ENCODE measurements at regions not wholly inside any gene's neighbourhood (a gene's known extent, or its start where the extent isn't known, plus 50 kb on each side); places are given as distances from the start of the nearest gene placed in this dataset.

DNA sequence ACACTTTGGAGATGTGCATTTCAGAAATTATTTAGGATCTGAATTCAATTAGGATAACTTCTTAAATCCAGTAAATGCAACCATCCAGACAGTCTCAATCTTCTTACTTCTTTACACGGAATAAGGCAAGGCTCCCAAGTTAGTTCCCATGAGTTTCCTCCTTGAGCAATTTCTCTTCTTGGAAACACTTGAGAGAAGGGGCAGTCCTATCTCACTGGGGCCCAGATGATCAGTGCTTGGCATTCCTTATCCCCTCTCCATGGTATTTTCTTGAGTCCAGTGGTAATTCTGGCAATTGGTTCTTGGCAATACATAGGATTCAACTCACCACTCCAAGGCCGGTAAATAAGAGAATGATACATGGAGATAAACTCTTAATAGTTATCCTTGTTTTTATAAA lies 87.1 kb upstream of the PTHLH start:
- no peaks in the 10 kb centered on the region for H3K36me3 ChIP-seq (replicated peaks; ENCODE audit: insufficient read depth, low read length)
- H3K27ac ChIP-seq (ENCODE audit: low read length) = no peak overlapping the region
- no peaks in the 10 kb centered on the region for H3F3A ChIP-seq (ENCODE audit: insufficient read depth, low read length)
- H3K9me2 ChIP-seq (replicated peaks; ENCODE audit: insufficient read depth, low read length) = no peaks in the 10 kb centered on the region
- H3K79me2 ChIP-seq (ENCODE audit: low read length) = no peaks in the 10 kb centered on the region
- H3K27me3 ChIP-seq (replicated peaks; ENCODE audit: insufficient read depth, low read length) = no peaks in the 10 kb centered on the region
- H4K20me1 ChIP-seq (ENCODE audit: insufficient read depth, low read length) = no peaks in the 10 kb centered on the region
- H3K9ac ChIP-seq (ENCODE audit: low read length) = no peak overlapping the region
- DNase-seq = no peak
- H3K9me3 ChIP-seq (replicated peaks; ENCODE audit: insufficient read depth, low read length) = no peaks in the 10 kb centered on the region
- H3K4me1 ChIP-seq (ENCODE audit: low read length) = no peaks in the 10 kb centered on the region
- no peak overlapping the region for H3K4me3 ChIP-seq (ENCODE audit: low read length)
- no peak for TF ChIP-seq EZH2phosphoT487 (IDR thresholded peaks at IDR 0.05; ENCODE audit: low read length)
- no peak for TF ChIP-seq EZH2 (optimal IDR thresholded peaks at IDR 0.05; ENCODE audit: low read depth, low read length)
- TF ChIP-seq, protein P1, sequence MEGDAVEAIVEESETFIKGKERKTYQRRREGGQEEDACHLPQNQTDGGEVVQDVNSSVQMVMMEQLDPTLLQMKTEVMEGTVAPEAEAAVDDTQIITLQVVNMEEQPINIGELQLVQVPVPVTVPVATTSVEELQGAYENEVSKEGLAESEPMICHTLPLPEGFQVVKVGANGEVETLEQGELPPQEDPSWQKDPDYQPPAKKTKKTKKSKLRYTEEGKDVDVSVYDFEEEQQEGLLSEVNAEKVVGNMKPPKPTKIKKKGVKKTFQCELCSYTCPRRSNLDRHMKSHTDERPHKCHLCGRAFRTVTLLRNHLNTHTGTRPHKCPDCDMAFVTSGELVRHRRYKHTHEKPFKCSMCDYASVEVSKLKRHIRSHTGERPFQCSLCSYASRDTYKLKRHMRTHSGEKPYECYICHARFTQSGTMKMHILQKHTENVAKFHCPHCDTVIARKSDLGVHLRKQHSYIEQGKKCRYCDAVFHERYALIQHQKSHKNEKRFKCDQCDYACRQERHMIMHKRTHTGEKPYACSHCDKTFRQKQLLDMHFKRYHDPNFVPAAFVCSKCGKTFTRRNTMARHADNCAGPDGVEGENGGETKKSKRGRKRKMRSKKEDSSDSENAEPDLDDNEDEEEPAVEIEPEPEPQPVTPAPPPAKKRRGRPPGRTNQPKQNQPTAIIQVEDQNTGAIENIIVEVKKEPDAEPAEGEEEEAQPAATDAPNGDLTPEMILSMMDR (IDR thresholded peaks at IDR 0.05; ENCODE audit: low read length) = no peak
- no peak overlapping the region for H3K4me2 ChIP-seq (ENCODE audit: low read depth, low read length)
- no peak overlapping the region for H2AFZ ChIP-seq (ENCODE audit: low read length)

GRCh38 chr12:28060871-28061270 lies 88.3 kb upstream of the PTHLH start:
- no peaks in the 10 kb centered on the region for H3K27me3 ChIP-seq (replicated peaks; ENCODE audit: insufficient read depth, low read length)
- H3K79me2 ChIP-seq (ENCODE audit: low read length) = no peaks in the 10 kb centered on the region
- H3K9me3 ChIP-seq (replicated peaks; ENCODE audit: insufficient read depth, low read length) = no peaks in the 10 kb centered on the region
- no peaks in the 10 kb centered on the region for H3K36me3 ChIP-seq (replicated peaks; ENCODE audit: insufficient read depth, low read length)
- no peaks in the 10 kb centered on the region for H4K20me1 ChIP-seq (ENCODE audit: insufficient read depth, low read length)
- H3K27ac ChIP-seq (ENCODE audit: low read length) = no peak overlapping the region
- no peaks in the 10 kb centered on the region for H3F3A ChIP-seq (ENCODE audit: insufficient read depth, low read length)
- no peaks in the 10 kb centered on the region for H3K4me1 ChIP-seq (ENCODE audit: low read length)
- TF ChIP-seq EZH2phosphoT487 (IDR thresholded peaks at IDR 0.05; ENCODE audit: low read length) (no peak), EZH2 (optimal IDR thresholded peaks at IDR 0.05; ENCODE audit: low read depth, low read length) (no peak)
- TF ChIP-seq, protein P1 (IDR thresholded peaks at IDR 0.05; ENCODE audit: low read length) = no peak
- no peak overlapping the region for H3K4me3 ChIP-seq (ENCODE audit: low read length)
- DNase-seq = no peak
- H2AFZ ChIP-seq (ENCODE audit: low read length) = no peak overlapping the region
- H3K9ac ChIP-seq (ENCODE audit: low read length) = no peak overlapping the region
- H3K4me2 ChIP-seq (ENCODE audit: low read depth, low read length) = no peak overlapping the region
- no peaks in the 10 kb centered on the region for H3K9me2 ChIP-seq (replicated peaks; ENCODE audit: insufficient read depth, low read length)

DNA sequence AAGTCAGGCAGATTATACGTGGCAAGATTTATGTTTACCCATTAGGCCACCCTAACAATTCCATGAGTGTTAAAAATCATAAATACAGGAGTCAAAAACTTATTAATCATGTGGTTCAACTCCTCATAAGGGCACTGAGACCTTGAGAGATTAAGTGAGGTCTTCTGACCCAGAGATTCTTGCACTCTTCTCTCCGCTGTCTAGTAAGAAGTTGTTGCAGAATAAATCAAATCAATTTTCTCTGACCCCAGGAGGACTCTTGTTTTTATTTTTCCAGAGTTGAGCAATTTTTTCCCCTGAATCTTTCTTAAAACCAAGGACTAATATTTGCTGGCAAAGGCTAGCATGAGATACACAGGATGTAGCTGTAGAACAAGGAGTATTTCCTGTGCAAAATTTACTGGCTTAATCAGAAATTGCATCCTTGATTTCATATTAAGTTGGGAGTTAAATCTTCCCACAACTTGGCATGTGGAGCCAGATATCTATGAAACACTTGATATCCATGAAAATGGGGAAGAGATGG lies 90.9 kb upstream of the PTHLH start:
- Histone ChIP-seq H2AFZ (ENCODE audit: low read length) (no peak overlapping the region), H3K27me3 (replicated peaks; ENCODE audit: insufficient read depth, low read length) (no peaks in the 10 kb centered on the region), H3K4me1 (ENCODE audit: low read length) (no peaks in the 10 kb centered on the region), H3K36me3 (replicated peaks; ENCODE audit: insufficient read depth, low read length) (no peaks in the 10 kb centered on the region), H3K9me3 (replicated peaks; ENCODE audit: insufficient read depth, low read length) (no peaks in the 10 kb centered on the region), H3K79me2 (ENCODE audit: low read length) (no peaks in the 10 kb centered on the region), H3F3A (ENCODE audit: insufficient read depth, low read length) (no peaks in the 10 kb centered on the region), H3K4me2 (ENCODE audit: low read depth, low read length) (no peak overlapping the region), H3K4me3 (ENCODE audit: low read length) (no peak overlapping the region), H3K9me2 (replicated peaks; ENCODE audit: insufficient read depth, low read length) (no peaks in the 10 kb centered on the region), H4K20me1 (ENCODE audit: insufficient read depth, low read length) (no peaks in the 10 kb centered on the region), H3K27ac (ENCODE audit: low read length) (no peak overlapping the region), H3K9ac (ENCODE audit: low read length) (no peak overlapping the region)
- no peak for DNase-seq
- TF ChIP-seq EZH2 (optimal IDR thresholded peaks at IDR 0.05; ENCODE audit: low read depth, low read length) = no peak
- TF ChIP-seq EZH2phosphoT487 (IDR thresholded peaks at IDR 0.05; ENCODE audit: low read length) = no peak
- TF ChIP-seq, protein P1 (IDR thresholded peaks at IDR 0.05; ENCODE audit: low read length) = no peak
